Bronchial epithelial cell (primary cell): ENCODE measurements at regions not wholly inside any gene's neighbourhood (a gene's known extent, or its start where the extent isn't known, plus 50 kb on each side); places are given as distances from the start of the nearest gene placed in this dataset.

Experiments used
- DNase-seq: peaks from one replicate; pipeline ENCODE4 v3.0.0-alpha.2; 2010; ENCODE audit warnings: low read depth
- FAIRE-seq: peaks from 2 replicates; lab custom pipeline; 2011; peaks lifted over from hg19 to GRCh38; lab: Jason Lieb, UNC
- H3K27me3 ChIP-seq: 2 replicates; pipeline ENCODE4 v1.5.1; 2011; ENCODE audit warnings: low read length; ENCODE audit not compliant: control insufficient read depth, insufficient read depth
- H3K36me3 ChIP-seq: 2 replicates; pipeline ENCODE4 v1.5.1; 2011; ENCODE audit warnings: low read length; ENCODE audit not compliant: control insufficient read depth, insufficient read depth
- H3K4me3 ChIP-seq: 2 replicates; pipeline ENCODE4 v1.5.1; 2011; ENCODE audit warnings: mild to moderate bottlenecking, low read depth, low read length, control low read depth
- TF ChIP-seq, protein P1 (sequence below): IDR thresholded peaks from 2 replicates; pipeline ENCODE4 v1.5.1; 2011; ENCODE audit warnings: mild to moderate bottlenecking, moderate library complexity, low read length, control low read depth, inconsistent platforms; ENCODE audit not compliant: insufficient read depth, severe bottlenecking

DNA sequence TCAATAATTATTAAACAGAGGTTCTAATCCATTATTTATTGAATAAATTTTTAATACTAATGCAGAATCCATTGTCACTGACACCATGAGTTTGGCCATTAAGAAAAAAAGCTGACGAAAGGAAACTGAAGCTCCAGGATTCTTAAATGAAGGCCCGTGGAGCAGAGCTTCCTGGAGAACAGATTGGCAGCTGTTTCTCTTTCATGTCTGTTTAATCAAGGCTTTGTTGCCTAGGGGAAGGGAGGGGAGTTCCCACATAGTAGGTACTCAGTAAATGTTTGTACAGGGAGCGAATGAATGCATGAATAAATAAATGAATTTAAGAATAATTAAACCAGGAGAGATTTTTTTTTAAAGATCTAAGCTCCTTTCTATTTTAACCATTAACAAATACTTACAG is 315.1 kb upstream of the KLHL29 start:
- Histone ChIP-seq H3K27me3 (no peaks in the 10 kb centered on the region), H3K4me3 (no peak overlapping the region), H3K36me3 (no peaks in the 10 kb centered on the region)
- FAIRE-seq (no peak), DNase-seq (no peak)
- TF ChIP-seq, protein P1, sequence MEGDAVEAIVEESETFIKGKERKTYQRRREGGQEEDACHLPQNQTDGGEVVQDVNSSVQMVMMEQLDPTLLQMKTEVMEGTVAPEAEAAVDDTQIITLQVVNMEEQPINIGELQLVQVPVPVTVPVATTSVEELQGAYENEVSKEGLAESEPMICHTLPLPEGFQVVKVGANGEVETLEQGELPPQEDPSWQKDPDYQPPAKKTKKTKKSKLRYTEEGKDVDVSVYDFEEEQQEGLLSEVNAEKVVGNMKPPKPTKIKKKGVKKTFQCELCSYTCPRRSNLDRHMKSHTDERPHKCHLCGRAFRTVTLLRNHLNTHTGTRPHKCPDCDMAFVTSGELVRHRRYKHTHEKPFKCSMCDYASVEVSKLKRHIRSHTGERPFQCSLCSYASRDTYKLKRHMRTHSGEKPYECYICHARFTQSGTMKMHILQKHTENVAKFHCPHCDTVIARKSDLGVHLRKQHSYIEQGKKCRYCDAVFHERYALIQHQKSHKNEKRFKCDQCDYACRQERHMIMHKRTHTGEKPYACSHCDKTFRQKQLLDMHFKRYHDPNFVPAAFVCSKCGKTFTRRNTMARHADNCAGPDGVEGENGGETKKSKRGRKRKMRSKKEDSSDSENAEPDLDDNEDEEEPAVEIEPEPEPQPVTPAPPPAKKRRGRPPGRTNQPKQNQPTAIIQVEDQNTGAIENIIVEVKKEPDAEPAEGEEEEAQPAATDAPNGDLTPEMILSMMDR = no peak

GRCh38 chr2:23073056-23073455 is 311.9 kb upstream of the KLHL29 start:
- FAIRE-seq (no peak), DNase-seq (no peak)
- TF ChIP-seq, protein P1 = no peak

GRCh38 chr2:23073671-23074070 is 311.3 kb upstream of the KLHL29 start:
- peak; percentile 72 for FAIRE-seq
- DNase-seq = no peak
- no peaks in the 10 kb centered on the region for H3K36me3 ChIP-seq
- H3K4me3 ChIP-seq = no peak overlapping the region
- TF ChIP-seq, protein P1 = no peak
- no peaks in the 10 kb centered on the region for H3K27me3 ChIP-seq

More at GRCh38 chr2:23073056-23073455, 311.9 kb upstream of the KLHL29 start:
- no peaks in the 10 kb centered on the region for H3K27me3 ChIP-seq
- no peak overlapping the region for H3K4me3 ChIP-seq
- no peaks in the 10 kb centered on the region for H3K36me3 ChIP-seq

DNA sequence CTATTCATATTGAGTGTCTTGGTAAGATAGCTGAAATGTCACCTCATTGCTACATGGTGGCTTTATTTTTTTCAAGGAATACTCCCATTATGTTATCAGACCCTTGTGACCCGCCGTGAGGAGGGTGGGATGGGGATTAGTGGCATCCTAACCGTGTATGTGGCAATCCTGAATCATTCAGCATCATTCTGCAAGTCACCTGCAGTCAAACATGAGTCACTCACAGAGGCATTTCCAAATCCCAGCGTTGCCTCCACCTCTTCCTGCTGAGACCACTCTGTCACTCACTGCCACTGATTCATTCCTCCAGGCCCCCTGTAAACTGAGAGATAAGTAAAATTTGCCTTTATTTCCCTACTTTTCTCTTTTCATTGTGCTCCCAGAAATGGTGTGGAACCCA is 307.4 kb upstream of the KLHL29 start:
- H3K4me3 ChIP-seq = no peak overlapping the region
- FAIRE-seq (peak; percentile 43), DNase-seq (peak; percentile 55)
- TF ChIP-seq, protein P1 = no peak
- no peaks in the 10 kb centered on the region for H3K27me3 ChIP-seq
- H3K36me3 ChIP-seq = no peaks in the 10 kb centered on the region

DNA sequence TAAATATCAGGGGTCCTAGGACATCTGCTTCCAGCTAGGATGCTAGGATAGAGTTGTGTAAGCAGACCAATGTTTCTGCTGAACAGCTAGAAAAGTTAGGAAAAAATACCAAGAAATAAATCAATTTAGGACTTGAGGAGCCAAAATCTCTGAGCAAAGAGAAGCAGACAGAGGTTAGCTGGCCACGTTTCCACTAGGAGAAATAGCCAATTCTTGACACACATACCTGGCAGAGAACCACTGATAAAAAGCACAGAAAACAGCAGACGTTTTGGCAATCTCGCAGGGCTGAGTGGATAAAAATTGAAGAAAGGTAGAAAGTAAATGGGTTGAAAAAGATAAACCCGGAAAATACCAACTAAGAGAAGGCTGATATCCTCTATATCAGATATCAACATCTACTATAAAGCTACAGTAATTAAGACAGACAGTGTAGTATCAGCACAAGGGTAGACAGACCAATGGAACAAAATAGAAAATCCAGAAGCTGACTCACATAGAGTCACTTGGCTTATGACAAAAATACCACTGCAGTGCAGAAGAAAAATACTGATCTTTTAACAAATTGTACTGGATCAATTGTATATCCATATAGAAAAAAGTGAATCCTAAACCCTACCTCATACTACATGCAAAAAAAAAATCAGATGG is 306.1 kb upstream of the KLHL29 start:
- no peak overlapping the region for H3K4me3 ChIP-seq
- FAIRE-seq (no peak), DNase-seq (no peak)
- H3K27me3 ChIP-seq = no peaks in the 10 kb centered on the region
- TF ChIP-seq, protein P1 = no peak
- H3K36me3 ChIP-seq = no peaks in the 10 kb centered on the region

GRCh38 chr2:23083966-23084365 is 301.0 kb upstream of the KLHL29 start:
- no peak for FAIRE-seq
- TF ChIP-seq, protein P1 = no peak
- Histone ChIP-seq H3K4me3 (no peak overlapping the region), H3K36me3 (no peaks in the 10 kb centered on the region), H3K27me3 (no peaks in the 10 kb centered on the region)
- DNase-seq = no peak
